ENCODE measurements at regions not wholly inside any gene's neighbourhood (a gene's known extent, or its start where the extent isn't known, plus 50 kb on each side); places are given as distances from the start of the nearest gene placed in this dataset.

GRCh38 chr6:140627002-140627401, 1252.6 kb upstream of the CITED2 start:
- no peak for DNase-seq

GRCh38 chr6:140623498-140623897, 1249.0 kb upstream of the CITED2 start:
- no peak for DNase-seq

- DNase-seq: no peak
These were observed 1246.0 kb upstream of the CITED2 start for GRCh38 chr6:140620496-140620895.

- no peak for DNase-seq
These were observed 1235.5 kb upstream of the CITED2 start for GRCh38 chr6:140609956-140610355.

- DNase-seq: no peak
These were observed 1234.9 kb upstream of the CITED2 start for GRCh38 chr6:140609321-140609720.

- no peak for DNase-seq
These were observed 1230.3 kb upstream of the CITED2 start for GRCh38 chr6:140604786-140605185.

GRCh38 chr6:140602431-140603248, 1228.2 kb upstream of the CITED2 start:
- DNase-seq: no peak

- no peak for DNase-seq
These were observed 1226.8 kb upstream of the CITED2 start for GRCh38 chr6:140601021-140601808.

- DNase-seq: no peak
These were observed 1225.5 kb upstream of the CITED2 start for GRCh38 chr6:140599916-140600315.

- no peak for DNase-seq
These were observed 1222.7 kb upstream of the CITED2 start for GRCh38 chr6:140597181-140597580.

GRCh38 chr6:140594806-140595128, 1220.3 kb upstream of the CITED2 start:
- no peak for DNase-seq

- DNase-seq: no peak
These were observed 1218.4 kb upstream of the CITED2 start for GRCh38 chr6:140592877-140593276.

GRCh38 chr6:140590641-140591040, 1216.2 kb upstream of the CITED2 start:
- DNase-seq: no peak

- DNase-seq: peak; percentile 90
These were observed 1212.1 kb upstream of the CITED2 start for GRCh38 chr6:140586426-140587061.

GRCh38 chr6:140581601-140582000, 1207.2 kb upstream of the CITED2 start:
- DNase-seq: peak; percentile 80

- no peak for DNase-seq
These were observed 1205.5 kb upstream of the CITED2 start for GRCh38 chr6:140579918-140580317.

GRCh38 chr6:140576004-140576555, 1201.6 kb upstream of the CITED2 start:
- no peak for DNase-seq

GRCh38 chr6:140572867-140573266, 1198.4 kb upstream of the CITED2 start:
- no peak for DNase-seq

- peak; percentile 8 for DNase-seq
These were observed 1197.7 kb upstream of the CITED2 start for GRCh38 chr6:140572129-140572528.

GRCh38 chr6:140571145-140571544, 1196.7 kb upstream of the CITED2 start:
- DNase-seq: no peak

- DNase-seq: no peak
These were observed 1193.0 kb upstream of the CITED2 start for GRCh38 chr6:140567466-140567865.

- DNase-seq: no peak
These were observed 1192.4 kb upstream of the CITED2 start for GRCh38 chr6:140566781-140567277.

GRCh38 chr6:140563728-140564127, 1189.3 kb upstream of the CITED2 start:
- no peak for DNase-seq
